ENCODE measurements at regions not wholly inside any gene's neighbourhood (a gene's known extent, or its start where the extent isn't known, plus 50 kb on each side); places are given as distances from the start of the nearest gene placed in this dataset.

- no peak overlapping the region for H3K9ac ChIP-seq (ENCODE audit: low read length)
- H3K9me3 ChIP-seq (ENCODE audit: insufficient read depth, low read length): no peaks in the 10 kb centered on the region
- H3K4me3 ChIP-seq (ENCODE audit: low read length): no peak overlapping the region
- no peaks in the 10 kb centered on the region for H3K79me2 ChIP-seq (ENCODE audit: low read length)
- no peak for TF ChIP-seq EZH2phosphoT487 (IDR thresholded peaks at IDR 0.05; ENCODE audit: low read depth)
- TF ChIP-seq CTCF (IDR thresholded peaks at IDR 0.05; ENCODE audit: low read depth, low read length): no peak
- no peak overlapping the region for H3K27ac ChIP-seq (ENCODE audit: low read length)
- H3K4me1 ChIP-seq (ENCODE audit: low read length): no peaks in the 10 kb centered on the region
- no peaks in the 10 kb centered on the region for H3K36me3 ChIP-seq (replicated peaks; ENCODE audit: low read depth, low read length)
- H3K27me3 ChIP-seq (ENCODE audit: low read depth, low read length): no peaks in the 10 kb centered on the region
- H3K4me2 ChIP-seq (ENCODE audit: low read length): no peak overlapping the region
- no peaks in the 10 kb centered on the region for H4K20me1 ChIP-seq (ENCODE audit: insufficient read depth, low read length)
- no peak overlapping the region for H2AFZ ChIP-seq (ENCODE audit: low read depth, low read length)
Observed at GRCh38 chr5:2205596-2206226, 323.0 kb upstream of the IRX4 start.

GRCh38 chr5:2205185-2205585 lies 322.5 kb upstream of the IRX4 start:
- TF ChIP-seq CTCF (IDR thresholded peaks at IDR 0.05; ENCODE audit: low read depth, low read length): no peak
- no peak for TF ChIP-seq EZH2phosphoT487 (IDR thresholded peaks at IDR 0.05; ENCODE audit: low read depth)
- no peak overlapping the region for H3K4me3 ChIP-seq (ENCODE audit: low read length)
- no peaks in the 10 kb centered on the region for H4K20me1 ChIP-seq (ENCODE audit: insufficient read depth, low read length)
- no peak overlapping the region for H3K27ac ChIP-seq (ENCODE audit: low read length)
- no peak overlapping the region for H3K4me2 ChIP-seq (ENCODE audit: low read length)
- no peak overlapping the region for H2AFZ ChIP-seq (ENCODE audit: low read depth, low read length)
- H3K27me3 ChIP-seq (ENCODE audit: low read depth, low read length): no peaks in the 10 kb centered on the region
- H3K9me3 ChIP-seq (ENCODE audit: insufficient read depth, low read length): no peaks in the 10 kb centered on the region
- no peaks in the 10 kb centered on the region for H3K79me2 ChIP-seq (ENCODE audit: low read length)
- no peaks in the 10 kb centered on the region for H3K36me3 ChIP-seq (replicated peaks; ENCODE audit: low read depth, low read length)
- no peaks in the 10 kb centered on the region for H3K4me1 ChIP-seq (ENCODE audit: low read length)
- H3K9ac ChIP-seq (ENCODE audit: low read length): no peak overlapping the region

- TF ChIP-seq CTCF (IDR thresholded peaks at IDR 0.05; ENCODE audit: low read depth, low read length) (no peak), EZH2phosphoT487 (IDR thresholded peaks at IDR 0.05; ENCODE audit: low read depth) (no peak)
Observed at GRCh38 chr5:2204366-2205184, 321.9 kb upstream of the IRX4 start.

GRCh38 chr5:2203774-2204173 lies 321.0 kb upstream of the IRX4 start:
- H4K20me1 ChIP-seq (ENCODE audit: insufficient read depth, low read length): no peaks in the 10 kb centered on the region
- H3K4me3 ChIP-seq (ENCODE audit: low read length): no peak overlapping the region
- H3K79me2 ChIP-seq (ENCODE audit: low read length): no peaks in the 10 kb centered on the region
- no peak for TF ChIP-seq EZH2phosphoT487 (IDR thresholded peaks at IDR 0.05; ENCODE audit: low read depth)
- TF ChIP-seq CTCF (IDR thresholded peaks at IDR 0.05; ENCODE audit: low read depth, low read length): no peak
- no peaks in the 10 kb centered on the region for H3K27me3 ChIP-seq (ENCODE audit: low read depth, low read length)
- H2AFZ ChIP-seq (ENCODE audit: low read depth, low read length): no peak overlapping the region
- H3K4me2 ChIP-seq (ENCODE audit: low read length): no peak overlapping the region
- H3K4me1 ChIP-seq (ENCODE audit: low read length): no peaks in the 10 kb centered on the region
- H3K36me3 ChIP-seq (replicated peaks; ENCODE audit: low read depth, low read length): no peaks in the 10 kb centered on the region
- H3K9ac ChIP-seq (ENCODE audit: low read length): no peak overlapping the region
- H3K27ac ChIP-seq (ENCODE audit: low read length): no peak overlapping the region
- no peaks in the 10 kb centered on the region for H3K9me3 ChIP-seq (ENCODE audit: insufficient read depth, low read length)

More at GRCh38 chr5:2204366-2205184, 321.9 kb upstream of the IRX4 start:
- Histone ChIP-seq H3K36me3 (replicated peaks; ENCODE audit: low read depth, low read length) (no peaks in the 10 kb centered on the region), H3K4me2 (ENCODE audit: low read length) (no peak overlapping the region), H2AFZ (ENCODE audit: low read depth, low read length) (no peak overlapping the region), H3K79me2 (ENCODE audit: low read length) (no peaks in the 10 kb centered on the region), H3K27ac (ENCODE audit: low read length) (no peak overlapping the region), H3K27me3 (ENCODE audit: low read depth, low read length) (no peaks in the 10 kb centered on the region), H4K20me1 (ENCODE audit: insufficient read depth, low read length) (no peaks in the 10 kb centered on the region), H3K4me3 (ENCODE audit: low read length) (no peak overlapping the region), H3K4me1 (ENCODE audit: low read length) (no peaks in the 10 kb centered on the region), H3K9me3 (ENCODE audit: insufficient read depth, low read length) (no peaks in the 10 kb centered on the region), H3K9ac (ENCODE audit: low read length) (no peak overlapping the region)

Data from OCI-LY3 (cell line).